ENCODE measurements at regions not wholly inside any gene's neighbourhood (a gene's known extent, or its start where the extent isn't known, plus 50 kb on each side); places are given as distances from the start of the nearest gene placed in this dataset.
"Not testable (repeated sequence)": the region's sequence is repeated elsewhere in the genome, so short reads cannot be mapped to it uniquely, and the experiment has no call there.

GRCh38 chr14:66300886-66301285, 185.3 kb upstream of the CCDC196 start:
- DNase-seq, result no peak

- no peak for DNase-seq
These were observed 180.1 kb upstream of the CCDC196 start for GRCh38 chr14:66306101-66306500.

GRCh38 chr14:66311058-66311457, 175.1 kb upstream of the CCDC196 start:
- DNase-seq, result no peak

- no peak for DNase-seq
These were observed 174.2 kb upstream of the CCDC196 start for GRCh38 chr14:66311990-66312389.

- no peak for DNase-seq
These were observed 173.7 kb upstream of the CCDC196 start for GRCh38 chr14:66312451-66312850.

GRCh38 chr14:66315098-66315497, 171.1 kb upstream of the CCDC196 start:
- no peak for DNase-seq

GRCh38 chr14:66315548-66315947, 170.6 kb upstream of the CCDC196 start:
- DNase-seq, result no peak

- no peak for DNase-seq
These were observed 163.6 kb upstream of the CCDC196 start for GRCh38 chr14:66322564-66322963.

GRCh38 chr14:66330228-66330627, 155.9 kb upstream of the CCDC196 start:
- DNase-seq, result no peak

GRCh38 chr14:66330916-66331315, 155.3 kb upstream of the CCDC196 start:
- DNase-seq, result no peak

- DNase-seq, result not testable (repeated sequence)
These were observed 152.9 kb upstream of the CCDC196 start for GRCh38 chr14:66333293-66333692.

- DNase-seq, result no peak
These were observed 144.9 kb upstream of the CCDC196 start for GRCh38 chr14:66341239-66341638.

GRCh38 chr14:66345986-66346385, 140.2 kb upstream of the CCDC196 start:
- DNase-seq, result no peak

GRCh38 chr14:66351310-66351709, 134.9 kb upstream of the CCDC196 start:
- DNase-seq, result no peak

GRCh38 chr14:66359500-66359899, 126.7 kb upstream of the CCDC196 start:
- DNase-seq, result peak; percentile 4

GRCh38 chr14:66360366-66360926, 125.7 kb upstream of the CCDC196 start:
- DNase-seq, result no peak

GRCh38 chr14:66361013-66361412, 125.2 kb upstream of the CCDC196 start:
- DNase-seq, result no peak

GRCh38 chr14:66365388-66365787, 120.8 kb upstream of the CCDC196 start:
- DNase-seq, result no peak

- DNase-seq, result no peak
These were observed 116.9 kb upstream of the CCDC196 start for GRCh38 chr14:66369157-66369697.

GRCh38 chr14:66371776-66372175, 114.4 kb upstream of the CCDC196 start:
- no peak for DNase-seq

- no peak for DNase-seq
These were observed 110.9 kb upstream of the CCDC196 start for GRCh38 chr14:66375046-66375964.

- no peak for DNase-seq
These were observed 108.6 kb upstream of the CCDC196 start for GRCh38 chr14:66377574-66377973.

GRCh38 chr14:66378712-66379505, 107.3 kb upstream of the CCDC196 start:
- DNase-seq, result no peak
